KMS-11 (cell line): ENCODE measurements at regions not wholly inside any gene's neighbourhood (a gene's known extent, or its start where the extent isn't known, plus 50 kb on each side); places are given as distances from the start of the nearest gene placed in this dataset.

Experiments
- H2AFZ ChIP-seq: fragments of 200-600 bp; sonication (generic); 2 replicates; pipeline ENCODE4 v1.6.1; 2016; ENCODE audit warnings: antibody characterized with exemption, mixed run types, low read depth
- H3K27ac ChIP-seq: fragments of 200-600 bp; sonication (generic); 2 replicates; pipeline ENCODE4 v1.6.1; 2016; ENCODE audit warnings: mild to moderate bottlenecking, mixed run types
- H3K27me3 ChIP-seq: fragments of 200-600 bp; sonication (generic); 2 replicates; pipeline ENCODE4 v1.6.1; 2017; ENCODE audit warnings: mild to moderate bottlenecking, low read depth, mixed run types, moderate library complexity; ENCODE audit not compliant: insufficient read depth
- H3K36me3 ChIP-seq: fragments of 200-600 bp; sonication (generic); 2 replicates; pipeline ENCODE4 v1.6.1; 2017; ENCODE audit warnings: mild to moderate bottlenecking, mixed run types; ENCODE audit not compliant: insufficient read depth
- H3K4me1 ChIP-seq: fragments of 200-600 bp; sonication (generic); 2 replicates; pipeline ENCODE4 v1.6.1; 2016; ENCODE audit warnings: mild to moderate bottlenecking, low read depth, mixed run types; ENCODE audit not compliant: poor library complexity, severe bottlenecking
- H3K4me2 ChIP-seq: fragments of 200-600 bp; sonication (generic); 2 replicates; pipeline ENCODE4 v1.7.0; 2016; ENCODE audit warnings: mild to moderate bottlenecking, mixed run types
- H3K4me3 ChIP-seq: fragments of 200-600 bp; sonication (generic); IDR thresholded peaks from 2 replicates; pipeline ENCODE4 v1.6.1; 2017; ENCODE audit warnings: low read depth, low read length, mixed read lengths; ENCODE audit not compliant: insufficient read depth
- H3K79me2 ChIP-seq: fragments of 200-600 bp; sonication (generic); 2 replicates; pipeline ENCODE4 v1.6.1; 2016; ENCODE audit warnings: low read depth, mixed run types; ENCODE audit not compliant: insufficient read depth
- H3K9ac ChIP-seq: fragments of 200-600 bp; sonication (generic); 2 replicates; pipeline ENCODE4 v1.6.1; 2016; ENCODE audit warnings: mild to moderate bottlenecking, mixed run types
- H4K20me1 ChIP-seq: fragments of 200-600 bp; sonication (generic); 2 replicates; pipeline ENCODE4 v1.6.1; 2016; ENCODE audit warnings: mild to moderate bottlenecking, mixed run types; ENCODE audit not compliant: insufficient read depth
- TF ChIP-seq, protein P1 (sequence below): fragments of 200-600 bp; sonication (generic); conservative IDR thresholded peaks from 2 replicates; pipeline ENCODE4 v1.6.1; 2017; ENCODE audit warnings: low read depth, mild to moderate bottlenecking, antibody characterized with exemption, low read length, moderate library complexity, mixed read lengths

DNA sequence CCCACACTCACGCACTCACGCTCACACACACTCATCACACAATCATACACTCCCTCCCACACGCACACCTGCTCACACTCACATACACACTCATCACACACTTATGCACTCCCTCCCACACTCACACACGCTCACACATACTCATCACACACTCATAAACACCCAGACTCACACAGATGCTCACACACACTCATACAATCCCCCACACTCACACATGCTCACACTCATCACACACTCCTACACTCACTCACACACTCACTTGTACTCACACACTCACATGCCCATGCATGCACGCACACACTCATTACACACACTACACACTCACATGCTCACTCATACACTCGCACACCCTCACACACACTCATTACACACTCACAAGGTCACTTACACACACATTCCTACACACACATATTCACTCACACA, 131.1 kb upstream of the PDE10A start:
- H3K4me1 ChIP-seq = no peaks in the 10 kb centered on the region
- H3K36me3 ChIP-seq = no peaks in the 10 kb centered on the region
- no peak overlapping the region for H3K4me3 ChIP-seq
- no peak overlapping the region for H3K9ac ChIP-seq
- H3K27ac ChIP-seq = no peak overlapping the region
- H3K79me2 ChIP-seq = no peaks in the 10 kb centered on the region
- H2AFZ ChIP-seq = no peak overlapping the region
- no peaks in the 10 kb centered on the region for H4K20me1 ChIP-seq
- TF ChIP-seq, protein P1, sequence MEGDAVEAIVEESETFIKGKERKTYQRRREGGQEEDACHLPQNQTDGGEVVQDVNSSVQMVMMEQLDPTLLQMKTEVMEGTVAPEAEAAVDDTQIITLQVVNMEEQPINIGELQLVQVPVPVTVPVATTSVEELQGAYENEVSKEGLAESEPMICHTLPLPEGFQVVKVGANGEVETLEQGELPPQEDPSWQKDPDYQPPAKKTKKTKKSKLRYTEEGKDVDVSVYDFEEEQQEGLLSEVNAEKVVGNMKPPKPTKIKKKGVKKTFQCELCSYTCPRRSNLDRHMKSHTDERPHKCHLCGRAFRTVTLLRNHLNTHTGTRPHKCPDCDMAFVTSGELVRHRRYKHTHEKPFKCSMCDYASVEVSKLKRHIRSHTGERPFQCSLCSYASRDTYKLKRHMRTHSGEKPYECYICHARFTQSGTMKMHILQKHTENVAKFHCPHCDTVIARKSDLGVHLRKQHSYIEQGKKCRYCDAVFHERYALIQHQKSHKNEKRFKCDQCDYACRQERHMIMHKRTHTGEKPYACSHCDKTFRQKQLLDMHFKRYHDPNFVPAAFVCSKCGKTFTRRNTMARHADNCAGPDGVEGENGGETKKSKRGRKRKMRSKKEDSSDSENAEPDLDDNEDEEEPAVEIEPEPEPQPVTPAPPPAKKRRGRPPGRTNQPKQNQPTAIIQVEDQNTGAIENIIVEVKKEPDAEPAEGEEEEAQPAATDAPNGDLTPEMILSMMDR = no peak
- no peaks in the 10 kb centered on the region for H3K27me3 ChIP-seq
- no peak overlapping the region for H3K4me2 ChIP-seq

DNA sequence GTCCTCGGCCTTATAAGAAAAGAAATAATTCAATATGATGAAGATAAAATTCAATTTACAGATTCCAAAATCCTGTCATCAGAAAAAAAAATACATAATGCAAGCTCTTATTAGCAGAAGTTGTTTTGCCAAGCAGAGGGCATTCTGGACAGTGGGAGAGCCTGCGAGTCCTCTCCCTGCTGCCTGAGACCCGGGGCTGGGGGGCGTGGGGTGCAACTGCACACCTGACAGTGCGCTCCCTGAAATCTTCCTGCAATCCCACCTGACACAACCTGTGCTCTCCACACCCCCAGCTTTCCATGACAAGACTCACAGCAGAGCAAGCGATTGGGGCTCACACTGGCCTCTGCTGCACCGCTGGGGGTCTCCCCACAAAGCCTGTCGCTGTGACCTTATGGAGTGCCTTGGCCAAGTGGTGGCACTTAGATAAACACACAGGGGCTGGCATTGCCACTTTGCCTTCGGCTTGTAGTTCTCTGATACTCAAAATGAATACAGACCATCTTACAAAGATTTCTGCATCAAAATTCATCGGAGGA, 130.3 kb upstream of the PDE10A start:
- no peak overlapping the region for H2AFZ ChIP-seq
- H3K4me3 ChIP-seq = no peak overlapping the region
- H3K27ac ChIP-seq = no peak overlapping the region
- H3K79me2 ChIP-seq = no peaks in the 10 kb centered on the region
- no peaks in the 10 kb centered on the region for H3K36me3 ChIP-seq
- H3K4me2 ChIP-seq = no peak overlapping the region
- no peaks in the 10 kb centered on the region for H3K27me3 ChIP-seq
- H4K20me1 ChIP-seq = no peaks in the 10 kb centered on the region
- no peaks in the 10 kb centered on the region for H3K4me1 ChIP-seq
- H3K9ac ChIP-seq = no peak overlapping the region
- TF ChIP-seq, protein P1 = no peak

DNA sequence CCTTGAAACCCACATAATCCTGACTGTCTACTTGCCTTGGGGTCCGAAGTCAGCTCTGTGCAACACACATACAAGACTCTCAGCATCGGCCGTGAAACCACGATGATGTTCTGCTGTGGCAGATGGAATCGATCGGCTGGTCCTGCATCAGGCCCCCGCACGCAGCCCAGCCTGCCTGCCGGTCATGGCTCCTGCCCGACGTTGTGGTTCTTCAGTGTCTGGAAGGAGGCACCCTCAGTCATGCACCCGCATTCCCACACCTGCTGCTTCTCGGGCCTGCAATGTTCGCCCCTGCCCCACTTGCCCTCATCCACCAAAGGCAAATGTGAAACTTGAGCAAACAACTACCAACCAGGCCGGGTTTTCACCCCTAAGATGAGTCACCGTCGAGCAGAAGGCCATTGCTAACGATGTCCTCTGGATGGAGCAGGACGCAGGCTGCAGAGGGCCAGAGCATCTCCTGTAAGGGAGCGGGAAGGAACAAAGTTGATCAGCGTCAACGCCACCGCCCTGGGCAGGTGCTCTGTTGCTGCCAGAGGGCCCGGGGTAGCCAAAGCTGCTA, 128.9 kb upstream of the PDE10A start:
- Histone ChIP-seq H3K27me3 (no peaks in the 10 kb centered on the region), H3K4me3 (no peak overlapping the region), H3K27ac (no peak overlapping the region), H3K9ac (no peak overlapping the region), H3K4me1 (no peaks in the 10 kb centered on the region), H4K20me1 (no peaks in the 10 kb centered on the region), H3K4me2 (no peak overlapping the region), H3K79me2 (no peaks in the 10 kb centered on the region), H2AFZ (no peak overlapping the region), H3K36me3 (no peaks in the 10 kb centered on the region)
- TF ChIP-seq, protein P1 = no peak

DNA sequence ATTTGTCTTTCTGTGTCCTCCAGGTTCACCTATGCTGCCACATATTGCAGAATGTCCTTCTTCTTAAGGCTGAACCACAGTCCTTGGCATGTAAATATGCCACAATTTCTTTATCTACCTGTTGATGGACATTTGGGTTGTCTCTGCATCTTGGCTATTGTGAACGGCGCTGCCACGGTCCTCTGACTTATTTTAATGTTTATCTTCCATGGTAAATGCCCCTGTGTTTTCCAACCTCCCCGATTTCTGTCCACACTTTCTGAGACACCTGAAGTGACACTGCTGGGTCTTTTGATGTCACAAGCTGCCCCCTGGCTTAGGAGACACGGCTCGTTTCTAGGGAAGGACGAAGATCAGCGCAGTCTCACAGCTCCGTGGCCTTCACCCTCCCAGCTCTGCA, 128.3 kb upstream of the PDE10A start:
- Histone ChIP-seq H3K27ac (no peak overlapping the region), H4K20me1 (no peaks in the 10 kb centered on the region), H3K4me1 (no peaks in the 10 kb centered on the region), H3K9ac (no peak overlapping the region), H3K79me2 (no peaks in the 10 kb centered on the region), H3K27me3 (no peaks in the 10 kb centered on the region), H3K4me2 (no peak overlapping the region), H2AFZ (no peak overlapping the region), H3K36me3 (no peaks in the 10 kb centered on the region), H3K4me3 (no peak overlapping the region)
- TF ChIP-seq, protein P1 = no peak
